ENCODE measurements at regions not wholly inside any gene's neighbourhood (a gene's known extent, or its start where the extent isn't known, plus 50 kb on each side); places are given as distances from the start of the nearest gene placed in this dataset.

- Mint-ChIP-seq H3K4me1 (ENCODE audit: insufficient read depth, unreplicated experiment) (no peaks in the 10 kb centered on the region), H3K36me3 (ENCODE audit: insufficient read depth, unreplicated experiment) (no peaks in the 10 kb centered on the region), H3K9me3 (ENCODE audit: unreplicated experiment) (no peaks in the 10 kb centered on the region), H3K4me3 (ENCODE audit: unreplicated experiment) (no peak overlapping the region), H3K27ac (ENCODE audit: low read depth, unreplicated experiment) (no peak overlapping the region), H3K27me3 (ENCODE audit: insufficient read depth, unreplicated experiment) (no peaks in the 10 kb centered on the region)
- BruUV-seq (replicated peaks) = no TSS peak
- TF ChIP-seq CTCF (IDR thresholded peaks at IDR 0.05; ENCODE audit: unreplicated experiment) = no peak
- ChIA-PET CTCF (interaction anchor here (0.6 kb wide), 1 partner anchor 625 kb away, joined by 3 read pairs; no protein-coding TSS in a partner anchor), POLR2A (no interaction called here)
- DNase-seq (ENCODE audit: unreplicated experiment) = peak; percentile 8
- intact Hi-C loops (cut with micrococcal nuclease) = no loop called here
These were observed 1391.1 kb downstream of the FSTL5 start for GRCh38 chr4:160772668-160773067.

GRCh38 chr4:160795216-160795615 is 1368.6 kb downstream of the FSTL5 start:
- DNase-seq (ENCODE audit: unreplicated experiment) = no peak
- TF ChIP-seq CTCF (IDR thresholded peaks at IDR 0.05; ENCODE audit: unreplicated experiment) = no peak
- POLR2A ChIA-PET = no interaction called here
- intact Hi-C loops (cut with micrococcal nuclease) = no loop called here
- Mint-ChIP-seq H3K27ac (ENCODE audit: low read depth, unreplicated experiment) (no peak overlapping the region), H3K9me3 (ENCODE audit: unreplicated experiment) (peaks cover 19% of the 10 kb centered on the region), H3K27me3 (ENCODE audit: insufficient read depth, unreplicated experiment) (no peaks in the 10 kb centered on the region), H3K4me1 (ENCODE audit: insufficient read depth, unreplicated experiment) (no peaks in the 10 kb centered on the region), H3K4me3 (ENCODE audit: unreplicated experiment) (no peak overlapping the region), H3K36me3 (ENCODE audit: insufficient read depth, unreplicated experiment) (no peaks in the 10 kb centered on the region)
- no TSS peak for BruUV-seq (replicated peaks)
- CTCF ChIA-PET = no interaction called here

GRCh38 chr4:160808174-160808573 is 1355.6 kb downstream of the FSTL5 start:
- no TSS peak for BruUV-seq (replicated peaks)
- no peak for TF ChIP-seq CTCF (IDR thresholded peaks at IDR 0.05; ENCODE audit: unreplicated experiment)
- intact Hi-C loops (cut with micrococcal nuclease) = no loop called here
- Mint-ChIP-seq H3K9me3 (ENCODE audit: unreplicated experiment) (no peaks in the 10 kb centered on the region), H3K27me3 (ENCODE audit: insufficient read depth, unreplicated experiment) (no peaks in the 10 kb centered on the region), H3K27ac (ENCODE audit: low read depth, unreplicated experiment) (no peak overlapping the region), H3K4me3 (ENCODE audit: unreplicated experiment) (no peak overlapping the region), H3K4me1 (ENCODE audit: insufficient read depth, unreplicated experiment) (no peaks in the 10 kb centered on the region), H3K36me3 (ENCODE audit: insufficient read depth, unreplicated experiment) (no peaks in the 10 kb centered on the region)
- ChIA-PET CTCF (interaction anchor here (0.7 kb wide), 1 partner anchor 8 kb away, joined by 3 read pairs; no protein-coding TSS in a partner anchor), POLR2A (no interaction called here)
- no peak for DNase-seq (ENCODE audit: unreplicated experiment)

GRCh38 chr4:160809576-160809975 is 1354.2 kb downstream of the FSTL5 start:
- Mint-ChIP-seq H3K27me3 (ENCODE audit: insufficient read depth, unreplicated experiment) (no peaks in the 10 kb centered on the region), H3K4me3 (ENCODE audit: unreplicated experiment) (no peak overlapping the region), H3K9me3 (ENCODE audit: unreplicated experiment) (no peaks in the 10 kb centered on the region), H3K27ac (ENCODE audit: low read depth, unreplicated experiment) (no peak overlapping the region), H3K36me3 (ENCODE audit: insufficient read depth, unreplicated experiment) (no peaks in the 10 kb centered on the region), H3K4me1 (ENCODE audit: insufficient read depth, unreplicated experiment) (no peaks in the 10 kb centered on the region)
- no TSS peak for BruUV-seq (replicated peaks)
- no peak for DNase-seq (ENCODE audit: unreplicated experiment)
- POLR2A ChIA-PET = no interaction called here
- TF ChIP-seq CTCF (IDR thresholded peaks at IDR 0.05; ENCODE audit: unreplicated experiment) = no peak
- CTCF ChIA-PET = no interaction called here
- intact Hi-C loops (cut with micrococcal nuclease) = no loop called here
